ENCODE measurements at regions not wholly inside any gene's neighbourhood (a gene's known extent, or its start where the extent isn't known, plus 50 kb on each side); places are given as distances from the start of the nearest gene placed in this dataset.

DNA sequence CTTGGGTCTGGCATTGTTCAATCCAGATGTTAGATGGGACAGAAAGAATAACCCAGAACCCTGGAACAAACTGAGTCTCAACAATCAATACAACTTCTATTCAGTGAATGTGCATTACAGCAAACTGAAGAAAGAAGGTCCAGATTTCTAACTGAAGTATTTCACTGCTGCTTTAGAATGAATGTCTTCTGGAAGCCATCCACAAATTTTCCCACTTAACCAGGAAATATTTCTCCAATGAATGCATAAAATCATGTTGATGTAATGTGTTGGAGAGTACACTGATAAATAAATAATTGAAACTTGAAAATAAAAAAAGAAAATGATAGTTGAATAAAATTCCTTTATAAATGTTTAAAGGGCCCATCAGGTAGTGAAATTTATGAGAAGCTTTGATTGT lies 658.6 kb downstream of the ZBBX start:
- no peak overlapping the region for H3K4ac ChIP-seq (ENCODE audit: low read depth, low read length)

More for the DNA sequence above, 658.6 kb downstream of the ZBBX start:
- ChIA-PET POLR2A (ENCODE audit: unreplicated experiment) (no interaction called here), CTCF (no interaction called here)
- H3K9me3 ChIP-seq (ENCODE audit: control insufficient read depth, insufficient read depth, low read length), result peaks cover 5% of the 10 kb centered on the region
- no TSS peak for BruUV-seq (replicated peaks)
- no peaks in the 10 kb centered on the region for H3K36me3 ChIP-seq (ENCODE audit: control insufficient read depth, insufficient read depth, low read length)
- H3K23ac ChIP-seq (ENCODE audit: low read depth, low read length), result no peak overlapping the region
- no peaks in the 10 kb centered on the region for H3K79me1 ChIP-seq (ENCODE audit: low read depth in 1 of 2, low read length in 2 of 2)
- ATAC-seq (ENCODE audit: low read depth), result no peak
- no peak for DNase-seq
- H3K9me1 ChIP-seq (ENCODE audit: insufficient read depth, low read length), result no peaks in the 10 kb centered on the region
- no peaks in the 10 kb centered on the region for H3K27me3 ChIP-seq (ENCODE audit: control insufficient read depth, insufficient read depth, low read length)
- H4K8ac ChIP-seq (ENCODE audit: low read depth in 2 of 2, low read length in 2 of 2), result no peak overlapping the region
- H2AK9ac ChIP-seq (replicated peaks; ENCODE audit: low read depth, low read length, poor library complexity), result no peak overlapping the region
- no peak overlapping the region for H2BK120ac ChIP-seq (ENCODE audit: low read depth, low read length)
- in situ Hi-C loops (cut with MboI; ENCODE audit: low sequenced_read_pairs), result no loop called here
- dilution Hi-C loops (cut with HindIII; ENCODE audit: low sequenced_read_pairs, unreplicated experiment), result no loop called here
- no peak overlapping the region for H3K4me3 ChIP-seq (ENCODE audit: insufficient read depth, low read depth, low read length)
- TF ChIP-seq CHD1 (IDR thresholded peaks at IDR 0.05; ENCODE audit: low read depth, low read length), result no peak
- no peak for TF ChIP-seq MAFK (IDR thresholded peaks at IDR 0.05; ENCODE audit: low read depth, low read length)
- TF ChIP-seq NFE2L2 (IDR thresholded peaks at IDR 0.05; ENCODE audit: low read depth, low read length), result no peak
- TF ChIP-seq SMC3 (IDR thresholded peaks at IDR 0.05; ENCODE audit: low read depth, low read length), result no peak
- TF ChIP-seq RCOR1 (IDR thresholded peaks at IDR 0.05; ENCODE audit: insufficient replicate concordance, low read length), result no peak
- TF ChIP-seq RAD21 (IDR thresholded peaks at IDR 0.05; ENCODE audit: low read length), result no peak
- no peak for TF ChIP-seq BHLHE40 (IDR thresholded peaks at IDR 0.05; ENCODE audit: low read depth, low read length)
- TF ChIP-seq, protein P1, sequence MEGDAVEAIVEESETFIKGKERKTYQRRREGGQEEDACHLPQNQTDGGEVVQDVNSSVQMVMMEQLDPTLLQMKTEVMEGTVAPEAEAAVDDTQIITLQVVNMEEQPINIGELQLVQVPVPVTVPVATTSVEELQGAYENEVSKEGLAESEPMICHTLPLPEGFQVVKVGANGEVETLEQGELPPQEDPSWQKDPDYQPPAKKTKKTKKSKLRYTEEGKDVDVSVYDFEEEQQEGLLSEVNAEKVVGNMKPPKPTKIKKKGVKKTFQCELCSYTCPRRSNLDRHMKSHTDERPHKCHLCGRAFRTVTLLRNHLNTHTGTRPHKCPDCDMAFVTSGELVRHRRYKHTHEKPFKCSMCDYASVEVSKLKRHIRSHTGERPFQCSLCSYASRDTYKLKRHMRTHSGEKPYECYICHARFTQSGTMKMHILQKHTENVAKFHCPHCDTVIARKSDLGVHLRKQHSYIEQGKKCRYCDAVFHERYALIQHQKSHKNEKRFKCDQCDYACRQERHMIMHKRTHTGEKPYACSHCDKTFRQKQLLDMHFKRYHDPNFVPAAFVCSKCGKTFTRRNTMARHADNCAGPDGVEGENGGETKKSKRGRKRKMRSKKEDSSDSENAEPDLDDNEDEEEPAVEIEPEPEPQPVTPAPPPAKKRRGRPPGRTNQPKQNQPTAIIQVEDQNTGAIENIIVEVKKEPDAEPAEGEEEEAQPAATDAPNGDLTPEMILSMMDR (conservative IDR thresholded peaks at IDR 0.05; ENCODE audit: low read depth, low read length), result no peak
- TF ChIP-seq FOS (IDR thresholded peaks at IDR 0.05; ENCODE audit: low read depth, low read length), result no peak
- TF ChIP-seq, protein P2, sequence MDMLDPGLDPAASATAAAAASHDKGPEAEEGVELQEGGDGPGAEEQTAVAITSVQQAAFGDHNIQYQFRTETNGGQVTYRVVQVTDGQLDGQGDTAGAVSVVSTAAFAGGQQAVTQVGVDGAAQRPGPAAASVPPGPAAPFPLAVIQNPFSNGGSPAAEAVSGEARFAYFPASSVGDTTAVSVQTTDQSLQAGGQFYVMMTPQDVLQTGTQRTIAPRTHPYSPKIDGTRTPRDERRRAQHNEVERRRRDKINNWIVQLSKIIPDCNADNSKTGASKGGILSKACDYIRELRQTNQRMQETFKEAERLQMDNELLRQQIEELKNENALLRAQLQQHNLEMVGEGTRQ (IDR thresholded peaks at IDR 0.05; ENCODE audit: low read depth, low read length), result no peak
- TF ChIP-seq, protein P3, sequence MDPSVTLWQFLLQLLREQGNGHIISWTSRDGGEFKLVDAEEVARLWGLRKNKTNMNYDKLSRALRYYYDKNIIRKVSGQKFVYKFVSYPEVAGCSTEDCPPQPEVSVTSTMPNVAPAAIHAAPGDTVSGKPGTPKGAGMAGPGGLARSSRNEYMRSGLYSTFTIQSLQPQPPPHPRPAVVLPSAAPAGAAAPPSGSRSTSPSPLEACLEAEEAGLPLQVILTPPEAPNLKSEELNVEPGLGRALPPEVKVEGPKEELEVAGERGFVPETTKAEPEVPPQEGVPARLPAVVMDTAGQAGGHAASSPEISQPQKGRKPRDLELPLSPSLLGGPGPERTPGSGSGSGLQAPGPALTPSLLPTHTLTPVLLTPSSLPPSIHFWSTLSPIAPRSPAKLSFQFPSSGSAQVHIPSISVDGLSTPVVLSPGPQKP (IDR thresholded peaks at IDR 0.05; ENCODE audit: borderline replicate concordance, low read depth, low read length), result no peak
- TF ChIP-seq RFX5 (IDR thresholded peaks at IDR 0.05; ENCODE audit: low read depth, low read length), result no peak
- no peak for TF ChIP-seq MAZ (IDR thresholded peaks at IDR 0.05; ENCODE audit: borderline replicate concordance, low read depth, low read length)
- TF ChIP-seq MXI1 (IDR thresholded peaks at IDR 0.05; ENCODE audit: borderline replicate concordance, low read depth, low read length), result no peak
- TF ChIP-seq POLR2A (IDR thresholded peaks at IDR 0.05; ENCODE audit: low read depth, low read length), result no peak
- H3K18ac ChIP-seq (ENCODE audit: low read depth, low read length), result no peak overlapping the region
- H3K56ac ChIP-seq (ENCODE audit: extremely low read depth, insufficient read depth, low read length), result no peak overlapping the region
- no peaks in the 10 kb centered on the region for H3K4me1 ChIP-seq (ENCODE audit: control insufficient read depth, insufficient read depth, low read length)
- intact Hi-C loops (cut with micrococcal nuclease), result no loop called here
- no peak overlapping the region for H2BK20ac ChIP-seq (ENCODE audit: low read depth, low read length)
- H3K14ac ChIP-seq (replicated peaks; ENCODE audit: low read depth, low read length), result no peak overlapping the region
- no peak overlapping the region for H2BK5ac ChIP-seq (ENCODE audit: low read depth, low read length, poor library complexity, severe bottlenecking)
- no peak overlapping the region for H3K4me2 ChIP-seq (ENCODE audit: low read depth, low read length)
- no peak overlapping the region for H2AK5ac ChIP-seq (ENCODE audit: low read depth, low read length)
- H2BK15ac ChIP-seq (ENCODE audit: low read depth, low read length), result no peak overlapping the region
- H2AFZ ChIP-seq (replicated peaks; ENCODE audit: low read length, poor library complexity), result no peak overlapping the region
- H4K20me1 ChIP-seq (ENCODE audit: insufficient read depth, low read length), result no peaks in the 10 kb centered on the region
- H3K9ac ChIP-seq (ENCODE audit: low read depth, low read length), result no peak overlapping the region
- H3K27ac ChIP-seq (ENCODE audit: insufficient read depth, low read length), result no peak overlapping the region
- H4K5ac ChIP-seq (ENCODE audit: low read depth, low read length), result no peak overlapping the region
- no peak overlapping the region for H4K91ac ChIP-seq (ENCODE audit: insufficient read depth, low read depth, low read length)

All from IMR-90 (cell line).